GM12878 (cell line): ENCODE measurements at regions not wholly inside any gene's neighbourhood (a gene's known extent, or its start where the extent isn't known, plus 50 kb on each side); places are given as distances from the start of the nearest gene placed in this dataset.

Source experiments
- ATAC-seq: fragments of 200-7000 bp; cut with Tn5 transposase; 3 replicates; pipeline ENCODE4 v1.9.1; 2020; ENCODE audit warnings: mild to moderate bottlenecking, moderate library complexity
- BruUV-seq: library from RNA; stranded (reverse); fragments of 400-500 nt; replicated peaks from 2 replicates; lab custom pipeline; 2021; lab: Mats Ljungman, UMichigan
- CTCF ChIA-PET: fragments of 300-600 bp; sonication (Branson Sonifier 250); formaldehyde crosslinking; extraction: SDS; loops from one replicate; lab custom pipeline; 2021; ENCODE audit warnings: inconsistent platforms; lab: Yijun Ruan, JAX
- POLR2A ChIA-PET: fragments of 350-600 bp; formaldehyde crosslinking; extraction: SDS; loops from one replicate; lab custom pipeline; 2021; ENCODE audit warnings: inconsistent platforms; lab: Charles Lee
- RAD21 ChIA-PET: fragments of 300-600 bp; sonication (Branson Sonifier 250); formaldehyde crosslinking; loops from one replicate; lab custom pipeline; 2023; ENCODE audit warnings: antibody characterized with exemption; ENCODE audit not compliant: unreplicated experiment; lab: Charles Lee
- SMC1A ChIA-PET: fragments of 300-600 bp; sonication (Branson Sonifier 250); formaldehyde crosslinking; loops from one replicate; lab custom pipeline; 2023; ENCODE audit not compliant: unreplicated experiment, uncharacterized antibody; lab: Charles Lee
- DNase-seq: peaks from one replicate; pipeline ENCODE4 v3.0.0-alpha.2; 2011; ENCODE audit warnings: low read depth, low spot score
- FAIRE-seq: peaks from 3 replicates; lab custom pipeline; 2011; peaks lifted over from hg19 to GRCh38; lab: Jason Lieb, UNC
- H2AFZ ChIP-seq: 2 replicates; pipeline ENCODE4 v1.6.0; 2011; ENCODE audit warnings: low read depth, low read length, control low read depth; ENCODE audit not compliant: control insufficient read depth
- H3K27ac ChIP-seq: 2 replicates; pipeline ENCODE4 v1.5.1; 2011; ENCODE audit warnings: control low read depth; ENCODE audit not compliant: control insufficient read depth, insufficient read depth
- H3K27me3 ChIP-seq, 2 experiments: replicated peaks in 1 of 2; 2 replicates each; pipeline versions ENCODE4 v1.6.0 to v1.6.1; 2011; ENCODE audit warnings: low read length in 1 of 2; ENCODE audit not compliant: control insufficient read depth in 2 of 2, insufficient read depth in 2 of 2
- H3K36me3 ChIP-seq, 2 experiments: 2 replicates each; pipeline ENCODE4 v1.5.1; 2011; ENCODE audit warnings: low read length in 1 of 2; ENCODE audit not compliant: control insufficient read depth in 2 of 2, insufficient read depth in 2 of 2
- H3K4me1 ChIP-seq: 2 replicates; pipeline ENCODE4 v1.6.1; 2011; ENCODE audit warnings: mild to moderate bottlenecking, low read length, moderate library complexity, mixed read lengths; ENCODE audit not compliant: control insufficient read depth, insufficient read depth
- H3K4me2 ChIP-seq: 2 replicates; pipeline ENCODE4 v1.6.0; 2011; ENCODE audit warnings: control low read depth; ENCODE audit not compliant: control insufficient read depth, insufficient read depth
- H3K4me3 ChIP-seq: fragments of 200-600 bp; sonication (generic); 2 replicates; pipeline ENCODE4 v1.5.1; 2016
- H3K79me2 ChIP-seq: 2 replicates; pipeline ENCODE4 v1.6.0; 2011; ENCODE audit warnings: low read length; ENCODE audit not compliant: control insufficient read depth, insufficient read depth
- H3K9ac ChIP-seq: 2 replicates; pipeline ENCODE4 v1.8.0; 2011; ENCODE audit warnings: low read length, control low read depth, mixed read lengths; ENCODE audit not compliant: control insufficient read depth, insufficient read depth
- H3K9me3 ChIP-seq: replicated peaks from 3 replicates; pipeline ENCODE4 v1.5.1; 2011; ENCODE audit warnings: mild to moderate bottlenecking, low read length; ENCODE audit not compliant: control insufficient read depth, insufficient read depth
- H4K20me1 ChIP-seq: 2 replicates; pipeline ENCODE4 v1.6.0; 2011; ENCODE audit not compliant: control insufficient read depth, insufficient read depth
- ASH2L ChIP-seq: fragments of 300-600, 200-600 bp; sonication (generic); IDR thresholded peaks from 2 replicates; pipeline ENCODE4 v1.6.1; 2017; ENCODE audit warnings: low read depth, mild to moderate bottlenecking, borderline replicate concordance
- BMI1 ChIP-seq: fragments of 450-650 bp; IDR thresholded peaks from 2 replicates; pipeline ENCODE4 v1.6.1; 2016; ENCODE audit warnings: mild to moderate bottlenecking, moderate library complexity, borderline replicate concordance
- CREM ChIP-seq: IDR thresholded peaks from 2 replicates; pipeline ENCODE4 v1.6.1; 2014; ENCODE audit warnings: antibody characterized with exemption, low read depth
- KAT2A ChIP-seq: conservative IDR thresholded peaks from 2 replicates; pipeline ENCODE4 v1.6.1; 2011; ENCODE audit warnings: low read depth, low read length; ENCODE audit not compliant: control insufficient read depth
- NFYB ChIP-seq: IDR thresholded peaks from 2 replicates; pipeline ENCODE4 v1.6.1; 2011; ENCODE audit warnings: low read depth, mild to moderate bottlenecking, low read length, improper control_type of control experiment, moderate library complexity; ENCODE audit not compliant: insufficient read depth
- NR2C1 ChIP-seq: fragments of 450-650 bp; IDR thresholded peaks from 2 replicates; pipeline ENCODE4 v1.6.1; 2017; ENCODE audit warnings: antibody characterized with exemption, mild to moderate bottlenecking, moderate library complexity
- NR2C2 ChIP-seq: IDR thresholded peaks from 2 replicates; pipeline ENCODE4 v1.6.1; 2011; ENCODE audit warnings: borderline replicate concordance, low read depth; ENCODE audit not compliant: control insufficient read depth, insufficient read length
- POLR2AphosphoS2 ChIP-seq: IDR thresholded peaks from 2 replicates; pipeline ENCODE4 v1.6.1; 2011; ENCODE audit warnings: low read depth, mild to moderate bottlenecking, low read length, improper control_type of control experiment, moderate library complexity
- POLR2AphosphoS5 ChIP-seq: IDR thresholded peaks from 2 replicates; pipeline ENCODE4 v1.6.1; 2011; ENCODE audit warnings: mild to moderate bottlenecking, low read length, inconsistent platforms
- POU2F2 ChIP-seq: IDR thresholded peaks from 3 replicates; pipeline ENCODE4 v1.6.1; 2011; ENCODE audit warnings: low read depth, mild to moderate bottlenecking, low read length, borderline replicate concordance
- SMARCA5 ChIP-seq: fragments of 450-650 bp; IDR thresholded peaks from 2 replicates; pipeline ENCODE4 v1.6.1; 2017; ENCODE audit warnings: mild to moderate bottlenecking
- WGBS: methylation state at CpG from one replicate; pipeline ENCODE4 v1.1.6; 2016; ENCODE audit warnings: low lambda C conversion rate; ENCODE audit not compliant: insufficient replicate concordance, insufficient coverage; ENCODE audit errors: missing lambda C conversion rate; 5-methylcytosine and 5-hydroxymethylcytosine counted together
- in situ Hi-C: fragments of 300-500 bp; cut with MboI; formaldehyde crosslinking; loops from 9 replicates; pipeline ENCODE4 v1.14.3; 2018; ENCODE audit warnings: mixed read lengths
- intact Hi-C: fragments of 100-400 bp; cut with micrococcal nuclease; formaldehyde crosslinking; loops from one replicate; pipeline ENCODE4 v1.14.2; 2022; ENCODE audit not compliant: unreplicated experiment
- TF ChIP-seq, protein P1 (sequence below): fragments of 450-650 bp; conservative IDR thresholded peaks from 2 replicates; pipeline ENCODE4 v1.6.1; 2017; ENCODE audit warnings: mild to moderate bottlenecking, moderate library complexity

GRCh38 chr10:84846658-84847316 lies 518.4 kb downstream of the CCSER2 start:
- Histone ChIP-seq H3K36me3 (no peaks in the 10 kb centered on the region), H3K9ac (no peak overlapping the region), H3K4me3 (no peak overlapping the region), H3K9me3 (no peaks in the 10 kb centered on the region), H3K4me2 (no peak overlapping the region), H2AFZ (no peak overlapping the region), H3K79me2 (no peaks in the 10 kb centered on the region), H3K27ac (no peak overlapping the region), H3K27me3 (no peaks in the 10 kb centered on the region), H3K4me1 (no peaks in the 10 kb centered on the region), H4K20me1 (no peaks in the 10 kb centered on the region)
- ChIA-PET SMC1A (no interaction called here), RAD21 (no interaction called here), POLR2A (no interaction called here), CTCF (interaction anchor here (0.5 to 1.3 kb wide), 4 partner anchors 9 to 310 kb away, joined by 3 to 4 read pairs (median 3); no protein-coding TSS in a partner anchor)
- no TSS peak for BruUV-seq
- TF ChIP-seq CREM (no peak), POLR2AphosphoS5 (no peak), NR2C1 (no peak), ASH2L (no peak)
- TF ChIP-seq, protein P1, sequence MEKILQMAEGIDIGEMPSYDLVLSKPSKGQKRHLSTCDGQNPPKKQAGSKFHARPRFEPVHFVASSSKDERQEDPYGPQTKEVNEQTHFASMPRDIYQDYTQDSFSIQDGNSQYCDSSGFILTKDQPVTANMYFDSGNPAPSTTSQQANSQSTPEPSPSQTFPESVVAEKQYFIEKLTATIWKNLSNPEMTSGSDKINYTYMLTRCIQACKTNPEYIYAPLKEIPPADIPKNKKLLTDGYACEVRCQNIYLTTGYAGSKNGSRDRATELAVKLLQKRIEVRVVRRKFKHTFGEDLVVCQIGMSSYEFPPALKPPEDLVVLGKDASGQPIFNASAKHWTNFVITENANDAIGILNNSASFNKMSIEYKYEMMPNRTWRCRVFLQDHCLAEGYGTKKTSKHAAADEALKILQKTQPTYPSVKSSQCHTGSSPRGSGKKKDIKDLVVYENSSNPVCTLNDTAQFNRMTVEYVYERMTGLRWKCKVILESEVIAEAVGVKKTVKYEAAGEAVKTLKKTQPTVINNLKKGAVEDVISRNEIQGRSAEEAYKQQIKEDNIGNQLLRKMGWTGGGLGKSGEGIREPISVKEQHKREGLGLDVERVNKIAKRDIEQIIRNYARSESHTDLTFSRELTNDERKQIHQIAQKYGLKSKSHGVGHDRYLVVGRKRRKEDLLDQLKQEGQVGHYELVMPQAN, result no peak
- FAIRE-seq (no peak), ATAC-seq (no peak), DNase-seq (no peak)
- intact Hi-C loops (no loop called here), in situ Hi-C loops (no loop called here)
- WGBS, result 44% methylated on average over 3 of the region's 4 CpGs

DNA sequence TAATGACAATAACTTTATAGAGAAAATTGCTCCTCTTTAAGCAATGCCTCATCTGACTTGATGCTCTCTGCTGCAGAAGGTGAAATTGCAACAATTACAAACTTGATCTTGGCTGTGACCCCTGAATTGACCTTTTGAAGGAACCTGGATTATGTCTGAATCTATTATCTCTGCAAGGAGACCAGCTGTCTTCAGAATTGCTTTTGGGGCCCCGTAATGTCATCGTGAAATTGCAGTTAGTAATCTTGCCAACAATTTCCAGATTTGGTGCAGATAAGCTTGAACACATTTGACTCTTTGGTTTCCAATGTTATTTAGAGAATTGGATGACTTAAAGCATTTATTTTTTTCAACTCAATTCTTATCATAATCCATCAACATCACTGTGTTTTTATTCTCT lies 520.6 kb downstream of the CCSER2 start:
- Histone ChIP-seq H4K20me1 (no peaks in the 10 kb centered on the region), H3K27me3 (no peaks in the 10 kb centered on the region), H3K9me3 (no peaks in the 10 kb centered on the region), H3K4me3 (no peak overlapping the region), H3K79me2 (no peaks in the 10 kb centered on the region), H3K27ac (no peak overlapping the region), H3K4me2 (no peak overlapping the region), H3K4me1 (no peaks in the 10 kb centered on the region), H2AFZ (no peak overlapping the region), H3K9ac (no peak overlapping the region), H3K36me3 (no peaks in the 10 kb centered on the region)
- DNase-seq, result no peak
- in situ Hi-C loops (no loop called here), intact Hi-C loops (no loop called here)
- CTCF ChIA-PET, result interaction anchor here (1.5 kb wide), 1 partner anchor 12 kb away, joined by 3 read pairs; no protein-coding TSS in a partner anchor
- ATAC-seq, result no peak
- FAIRE-seq, result no peak
- RAD21 ChIA-PET, result no interaction called here
- POLR2A ChIA-PET, result no interaction called here
- 0% methylated on average over 2 of the region's 2 CpGs for WGBS
- SMC1A ChIA-PET, result no interaction called here
- no TSS peak for BruUV-seq
- TF ChIP-seq BMI1 (no peak), POU2F2 (no peak), SMARCA5 (no peak), KAT2A (no peak), POLR2AphosphoS2 (no peak), NR2C2 (no peak), NFYB (no peak)
- TF ChIP-seq, all 136 proteins: peak for 0
